Skeletal muscle satellite cell (primary cell): ENCODE measurements at regions not wholly inside any gene's neighbourhood (a gene's known extent, or its start where the extent isn't known, plus 50 kb on each side); places are given as distances from the start of the nearest gene placed in this dataset.

Experiments
- H3K27me3 ChIP-seq: 2 replicates; pipeline ENCODE4 v1.7.0; 2013; ENCODE audit warnings: low read length; ENCODE audit not compliant: control insufficient read depth, insufficient read depth
- H3K36me3 ChIP-seq: 2 replicates; pipeline ENCODE4 v1.7.0; 2013; ENCODE audit warnings: mild to moderate bottlenecking, control low read depth, low read length; ENCODE audit not compliant: insufficient read depth
- H3K4me1 ChIP-seq: 2 replicates; pipeline ENCODE4 v1.7.0; 2013; ENCODE audit warnings: low read length; ENCODE audit not compliant: control insufficient read depth, insufficient read depth
- H3K4me2 ChIP-seq: 2 replicates; pipeline ENCODE4 v1.7.0; 2013; ENCODE audit warnings: mild to moderate bottlenecking, low read length
- H3K4me3 ChIP-seq: 2 replicates; pipeline ENCODE4 v1.7.0; 2013; ENCODE audit warnings: low read length
- H3K9ac ChIP-seq: 2 replicates; pipeline ENCODE4 v1.7.0; 2013; ENCODE audit warnings: mild to moderate bottlenecking, low read depth, low read length, moderate library complexity
- H3K9me3 ChIP-seq: replicated peaks from 2 replicates; pipeline ENCODE4 v1.7.0; 2013; ENCODE audit warnings: mild to moderate bottlenecking, control low read depth, low read length

GRCh38 chr7:131956864-131957263 is 400.4 kb upstream of the PODXL start:
- H3K4me1 ChIP-seq, result no peaks in the 10 kb centered on the region
- no peaks in the 10 kb centered on the region for H3K36me3 ChIP-seq
- H3K9me3 ChIP-seq, result no peaks in the 10 kb centered on the region
- no peak overlapping the region for H3K9ac ChIP-seq
- no peaks in the 10 kb centered on the region for H3K27me3 ChIP-seq
- H3K4me2 ChIP-seq, result no peak overlapping the region
- H3K4me3 ChIP-seq, result no peak overlapping the region

- Histone ChIP-seq H3K27me3 (no peaks in the 10 kb centered on the region), H3K4me3 (no peak overlapping the region), H3K9ac (no peak overlapping the region), H3K36me3 (no peaks in the 10 kb centered on the region), H3K4me1 (no peaks in the 10 kb centered on the region), H3K4me2 (no peak overlapping the region), H3K9me3 (no peaks in the 10 kb centered on the region)
Measured at GRCh38 chr7:131955679-131956078, 399.3 kb upstream of the PODXL start.

GRCh38 chr7:131953184-131953583 is 396.8 kb upstream of the PODXL start:
- Histone ChIP-seq H3K4me3 (no peak overlapping the region), H3K36me3 (no peaks in the 10 kb centered on the region), H3K27me3 (no peaks in the 10 kb centered on the region), H3K4me1 (no peaks in the 10 kb centered on the region), H3K4me2 (no peak overlapping the region), H3K9me3 (no peaks in the 10 kb centered on the region), H3K9ac (no peak overlapping the region)

- H3K9me3 ChIP-seq, result no peaks in the 10 kb centered on the region
- H3K9ac ChIP-seq, result no peak overlapping the region
- H3K27me3 ChIP-seq, result no peaks in the 10 kb centered on the region
- H3K36me3 ChIP-seq, result no peaks in the 10 kb centered on the region
- H3K4me1 ChIP-seq, result no peaks in the 10 kb centered on the region
- no peak overlapping the region for H3K4me3 ChIP-seq
- no peak overlapping the region for H3K4me2 ChIP-seq
Measured at GRCh38 chr7:131952365-131952764, 395.9 kb upstream of the PODXL start.

GRCh38 chr7:131950758-131951157 is 394.3 kb upstream of the PODXL start:
- H3K9ac ChIP-seq, result no peak overlapping the region
- peaks cover 8% of the 10 kb centered on the region for H3K27me3 ChIP-seq
- no peak overlapping the region for H3K4me2 ChIP-seq

GRCh38 chr7:131949659-131950058 is 393.2 kb upstream of the PODXL start:
- Histone ChIP-seq H3K9ac (no peak overlapping the region), H3K27me3 (peaks cover 17% of the 10 kb centered on the region), H3K4me3 (no peak overlapping the region), H3K36me3 (no peaks in the 10 kb centered on the region), H3K4me2 (no peak overlapping the region), H3K4me1 (peaks cover 2% of the 10 kb centered on the region), H3K9me3 (no peaks in the 10 kb centered on the region)

More at GRCh38 chr7:131950758-131951157, 394.3 kb upstream of the PODXL start:
- H3K9me3 ChIP-seq, result no peaks in the 10 kb centered on the region
- H3K4me1 ChIP-seq, result no peaks in the 10 kb centered on the region
- no peaks in the 10 kb centered on the region for H3K36me3 ChIP-seq
- no peak overlapping the region for H3K4me3 ChIP-seq

GRCh38 chr7:131948434-131949053 is 392.1 kb upstream of the PODXL start:
- Histone ChIP-seq H3K9ac (no peak overlapping the region), H3K4me1 (peaks cover 2% of the 10 kb centered on the region), H3K4me3 (no peak overlapping the region), H3K4me2 (no peak overlapping the region), H3K9me3 (no peaks in the 10 kb centered on the region), H3K36me3 (no peaks in the 10 kb centered on the region), H3K27me3 (peaks cover 28% of the 10 kb centered on the region)

- H3K36me3 ChIP-seq, result no peaks in the 10 kb centered on the region
- peaks cover 2% of the 10 kb centered on the region for H3K4me1 ChIP-seq
- H3K4me2 ChIP-seq, result no peak overlapping the region
- H3K27me3 ChIP-seq, result peaks cover 31% of the 10 kb centered on the region
- H3K4me3 ChIP-seq, result no peak overlapping the region
- no peak overlapping the region for H3K9ac ChIP-seq
- no peaks in the 10 kb centered on the region for H3K9me3 ChIP-seq
Measured at GRCh38 chr7:131947661-131948060, 391.2 kb upstream of the PODXL start.

- no peak overlapping the region for H3K9ac ChIP-seq
- H3K4me1 ChIP-seq, result peaks cover 2% of the 10 kb centered on the region
- no peaks in the 10 kb centered on the region for H3K36me3 ChIP-seq
- no peak overlapping the region for H3K4me2 ChIP-seq
- no peaks in the 10 kb centered on the region for H3K9me3 ChIP-seq
- H3K4me3 ChIP-seq, result no peak overlapping the region
- H3K27me3 ChIP-seq, result peaks cover 31% of the 10 kb centered on the region
Measured at GRCh38 chr7:131945957-131946544, 389.6 kb upstream of the PODXL start.

- peak overlapping the region; percentile 79 for H3K4me2 ChIP-seq
- H3K9ac ChIP-seq, result no peak overlapping the region
- H3K36me3 ChIP-seq, result no peaks in the 10 kb centered on the region
- H3K4me3 ChIP-seq, result peak overlapping the region; percentile 53
- peaks cover 2% of the 10 kb centered on the region for H3K4me1 ChIP-seq
- H3K27me3 ChIP-seq, result peaks cover 31% of the 10 kb centered on the region
- H3K9me3 ChIP-seq, result no peaks in the 10 kb centered on the region
Measured at GRCh38 chr7:131945313-131945911, 389.0 kb upstream of the PODXL start.

GRCh38 chr7:131944556-131945069 is 388.2 kb upstream of the PODXL start:
- H3K36me3 ChIP-seq, result no peaks in the 10 kb centered on the region
- H3K4me3 ChIP-seq, result no peak overlapping the region
- peaks cover 2% of the 10 kb centered on the region for H3K4me1 ChIP-seq
- H3K4me2 ChIP-seq, result no peak overlapping the region
- H3K9ac ChIP-seq, result no peak overlapping the region
- H3K9me3 ChIP-seq, result no peaks in the 10 kb centered on the region
- H3K27me3 ChIP-seq, result peaks cover 31% of the 10 kb centered on the region
